Gastroesophageal sphincter (tissue), 4 donors: ENCODE measurements at regions not wholly inside any gene's neighbourhood (a gene's known extent, or its start where the extent isn't known, plus 50 kb on each side); places are given as distances from the start of the nearest gene placed in this dataset.

ENCODE experiments used
- ATAC-seq: fragments of 150-250 bp; one replicate; pipeline ENCODE4 v1.9.1; 2016; ENCODE audit warnings: mild to moderate bottlenecking, moderate library complexity
- H3K27ac ChIP-seq, 4 donors: fragments of 200-600 bp; sonication (generic) in 3 of 4; 1 replicate in 3 of 4; 2 replicates in 1 of 4; pipeline ENCODE4 v1.5.1; 2016 to 2019
- H3K27me3 ChIP-seq: fragments of 200-600 bp; sonication (generic); one replicate; pipeline ENCODE4 v1.5.1; 2019
- H3K36me3 ChIP-seq, 2 donors: fragments of 200-600 bp; sonication (generic); one replicate each; pipeline ENCODE4 v1.5.1; 2019; ENCODE audit warnings: control low read depth in 1 of 2
- H3K4me1 ChIP-seq, 3 donors: fragments of 200-600 bp; sonication (generic); 1 replicate in 2 of 3; 2 replicates in 1 of 3; pipeline ENCODE4 v1.5.1; 2016 to 2019; ENCODE audit warnings: control low read depth in 2 of 3
- H3K4me3 ChIP-seq, 2 donors: fragments of 200-600 bp; sonication (generic); one replicate each; pipeline ENCODE4 v1.5.1; 2019; ENCODE audit warnings: mild to moderate bottlenecking in 1 of 2, moderate library complexity in 1 of 2
- H3K9me3 ChIP-seq, 3 donors: fragments of 200-600 bp; sonication (generic); one replicate each; pipeline ENCODE4 v1.5.1; 2017 to 2019; ENCODE audit warnings: control low read depth in 2 of 3
- EP300 ChIP-seq: sonication (generic); formaldehyde crosslinking; IDR thresholded peaks from one replicate; pipeline ENCODE4 v1.6.1; 2017; ENCODE audit warnings: antibody characterized with exemption, mild to moderate bottlenecking
- POLR2A ChIP-seq, 2 donors: fragments of 450-650 bp; IDR thresholded peaks; one replicate each; pipeline ENCODE4 v1.6.1; 2017; ENCODE audit warnings: antibody characterized with exemption in 2 of 2, mild to moderate bottlenecking in 2 of 2, moderate library complexity in 1 of 2
- POLR2AphosphoS5 ChIP-seq: sonication (generic); formaldehyde crosslinking; IDR thresholded peaks from one replicate; pipeline ENCODE4 v1.6.1; 2017; ENCODE audit warnings: antibody characterized with exemption
- WGBS, 2 donors: methylation state at CpG; one replicate each; pipeline ENCODE4 v1.1.5; 2018; ENCODE audit warnings: low coverage in 1 of 2; 5-methylcytosine and 5-hydroxymethylcytosine counted together
- TF ChIP-seq, protein P1 (sequence below), 4 experiments: fragments of 200-600 bp in 2 of 4; fragments of 450-650 bp in 2 of 4; sonication (generic) in 1 of 4; IDR thresholded peaks; one replicate each; pipeline ENCODE4 v1.5.1; 2017 to 2019; ENCODE audit warnings: antibody characterized with exemption in 4 of 4, mild to moderate bottlenecking in 2 of 4, moderate library complexity in 2 of 4

GRCh38 chr1:104617474-104617873 is 867.8 kb downstream of the AMY1C start:
- Histone ChIP-seq H3K4me1 (no peaks in the 10 kb centered on the region), H3K27me3 (no peaks in the 10 kb centered on the region), H3K27ac (no peak overlapping the region), H3K9me3 (peaks cover 0 to 20% (median 0%) of the 10 kb centered on the region in 3 donors), H3K36me3 (no peaks in the 10 kb centered on the region), H3K4me3 (no peak overlapping the region)
- no peak for ATAC-seq
- 87 to 91% methylated on average over 4 to 5 of the region's 5 CpGs for WGBS, 2 donors
- TF ChIP-seq EP300 (no peak), POLR2AphosphoS5 (no peak), POLR2A (IDR thresholded peaks at IDR 0.05) (no peak)
- TF ChIP-seq, protein P1, sequence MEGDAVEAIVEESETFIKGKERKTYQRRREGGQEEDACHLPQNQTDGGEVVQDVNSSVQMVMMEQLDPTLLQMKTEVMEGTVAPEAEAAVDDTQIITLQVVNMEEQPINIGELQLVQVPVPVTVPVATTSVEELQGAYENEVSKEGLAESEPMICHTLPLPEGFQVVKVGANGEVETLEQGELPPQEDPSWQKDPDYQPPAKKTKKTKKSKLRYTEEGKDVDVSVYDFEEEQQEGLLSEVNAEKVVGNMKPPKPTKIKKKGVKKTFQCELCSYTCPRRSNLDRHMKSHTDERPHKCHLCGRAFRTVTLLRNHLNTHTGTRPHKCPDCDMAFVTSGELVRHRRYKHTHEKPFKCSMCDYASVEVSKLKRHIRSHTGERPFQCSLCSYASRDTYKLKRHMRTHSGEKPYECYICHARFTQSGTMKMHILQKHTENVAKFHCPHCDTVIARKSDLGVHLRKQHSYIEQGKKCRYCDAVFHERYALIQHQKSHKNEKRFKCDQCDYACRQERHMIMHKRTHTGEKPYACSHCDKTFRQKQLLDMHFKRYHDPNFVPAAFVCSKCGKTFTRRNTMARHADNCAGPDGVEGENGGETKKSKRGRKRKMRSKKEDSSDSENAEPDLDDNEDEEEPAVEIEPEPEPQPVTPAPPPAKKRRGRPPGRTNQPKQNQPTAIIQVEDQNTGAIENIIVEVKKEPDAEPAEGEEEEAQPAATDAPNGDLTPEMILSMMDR (IDR thresholded peaks at IDR 0.05): no peak

- no peaks in the 10 kb centered on the region for H3K36me3 ChIP-seq
- 72 to 93% methylated on average over 2 of the region's 2 CpGs for WGBS, 2 donors
- TF ChIP-seq POLR2A (IDR thresholded peaks at IDR 0.05): no peak
- no peak for TF ChIP-seq EP300
- no peak for TF ChIP-seq POLR2AphosphoS5
- TF ChIP-seq, protein P1 (IDR thresholded peaks at IDR 0.05): no peak
- H3K4me3 ChIP-seq: no peak overlapping the region
- H3K27ac ChIP-seq: no peak overlapping the region
- H3K4me1 ChIP-seq: no peaks in the 10 kb centered on the region
- no peaks in the 10 kb centered on the region for H3K27me3 ChIP-seq
- no peak for ATAC-seq
- peaks cover 0 to 19% (median 0%) of the 10 kb centered on the region in 3 donors for H3K9me3 ChIP-seq
Observed at GRCh38 chr1:104621221-104621620, 871.5 kb downstream of the AMY1C start.

DNA sequence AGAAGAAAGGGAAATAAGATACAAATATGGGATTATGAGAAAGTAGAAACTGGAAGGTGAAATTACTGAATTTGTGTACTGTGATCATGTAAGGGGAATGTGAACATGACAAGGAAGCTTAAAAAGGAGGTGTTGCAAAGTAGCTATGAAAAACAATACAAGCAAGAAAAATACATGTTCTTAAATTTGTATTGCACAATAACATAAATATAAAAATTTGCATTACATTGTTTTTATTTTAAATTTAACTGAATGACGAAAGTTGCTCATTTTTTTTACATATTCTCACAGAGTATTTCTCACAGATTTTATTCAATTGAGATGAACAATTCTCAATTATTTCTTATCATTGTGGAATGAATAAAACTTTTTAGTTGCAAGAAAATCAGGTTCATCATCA is 874.8 kb downstream of the AMY1C start:
- no peak for ATAC-seq
- Histone ChIP-seq H3K9me3 (no peaks in the 10 kb centered on the region), H3K4me1 (no peaks in the 10 kb centered on the region), H3K4me3 (no peak overlapping the region), H3K27ac (no peak overlapping the region), H3K36me3 (no peaks in the 10 kb centered on the region), H3K27me3 (no peaks in the 10 kb centered on the region)
- 92 to 95% methylated on average over 1 of the region's 1 CpG for WGBS, 2 donors
- TF ChIP-seq POLR2AphosphoS5 (no peak), EP300 (no peak), POLR2A (IDR thresholded peaks at IDR 0.05) (no peak)
- TF ChIP-seq, protein P1 (IDR thresholded peaks at IDR 0.05): no peak

DNA sequence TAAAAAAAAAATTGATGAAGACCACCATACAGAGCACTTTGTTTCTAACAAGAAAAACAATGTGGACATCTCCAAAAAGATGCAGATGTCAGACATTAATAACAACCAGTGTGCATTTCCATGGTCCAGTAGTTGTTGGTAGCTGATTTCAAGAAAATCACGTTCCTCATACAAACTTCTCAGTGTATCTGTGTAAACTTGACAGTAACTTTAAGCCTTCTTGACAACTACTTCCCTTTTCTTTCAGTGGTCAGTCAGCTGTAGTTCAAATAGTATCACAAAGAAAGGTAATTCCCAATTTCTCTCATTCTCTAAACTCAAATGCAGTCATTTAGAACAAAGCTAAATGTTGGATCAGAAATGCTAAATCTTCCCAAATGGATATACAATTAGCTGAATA is 879.9 kb downstream of the AMY1C start:
- no peaks in the 10 kb centered on the region for H3K27me3 ChIP-seq
- H3K4me1 ChIP-seq: no peaks in the 10 kb centered on the region
- TF ChIP-seq, protein P1 (IDR thresholded peaks at IDR 0.05): no peak
- TF ChIP-seq EP300 (no peak), POLR2A (IDR thresholded peaks at IDR 0.05) (no peak), POLR2AphosphoS5 (no peak)
- ATAC-seq: no peak
- WGBS, 2 donors: 29 to 33% methylated on average over 1 of the region's 1 CpG
- no peaks in the 10 kb centered on the region for H3K9me3 ChIP-seq
- H3K4me3 ChIP-seq: no peak overlapping the region
- no peak overlapping the region for H3K27ac ChIP-seq
- H3K36me3 ChIP-seq: no peaks in the 10 kb centered on the region

- Histone ChIP-seq H3K9me3 (no peaks in the 10 kb centered on the region), H3K4me3 (no peak overlapping the region), H3K36me3 (no peaks in the 10 kb centered on the region), H3K27me3 (no peaks in the 10 kb centered on the region), H3K27ac (no peak overlapping the region), H3K4me1 (no peaks in the 10 kb centered on the region)
- 36 to 56% methylated on average over 3 to 5 of the region's 5 CpGs for whole genome bisulfite sequencing, 2 donors
- no peak for ATAC-seq
- TF ChIP-seq POLR2AphosphoS5: no peak
- no peak for TF ChIP-seq POLR2A (IDR thresholded peaks at IDR 0.05)
- no peak for TF ChIP-seq EP300
- TF ChIP-seq, protein P1 (IDR thresholded peaks at IDR 0.05): no peak
Observed at GRCh38 chr1:104630567-104631149, 881.0 kb downstream of the AMY1C start.
